WI38 (cell line): ENCODE measurements at regions not wholly inside any gene's neighbourhood (a gene's known extent, or its start where the extent isn't known, plus 50 kb on each side); places are given as distances from the start of the nearest gene placed in this dataset.
"Not testable (repeated sequence)": the region's sequence is repeated elsewhere in the genome, so short reads cannot be mapped to it uniquely, and the experiment has no call there.

Experiments
- H3K4me3 ChIP-seq: 2 replicates; pipeline ENCODE4 v1.5.1; 2011; ENCODE audit warnings: low read depth, mild to moderate bottlenecking, control low read depth, low read length
- CTCF ChIP-seq: IDR thresholded peaks from 2 replicates; pipeline ENCODE4 v1.5.1; 2012; ENCODE audit warnings: low read depth, mild to moderate bottlenecking, control low read depth, low read length

GRCh38 chr14:80047761-80048160, 163.5 kb downstream of the DIO2 start:
- TF ChIP-seq CTCF: no peak
- no peak overlapping the region for H3K4me3 ChIP-seq

- no peak for TF ChIP-seq CTCF
- no peak overlapping the region for H3K4me3 ChIP-seq
These were observed 174.0 kb downstream of the DIO2 start for GRCh38 chr14:80037349-80037748.

GRCh38 chr14:80024417-80024816, 186.9 kb downstream of the DIO2 start:
- no peak for TF ChIP-seq CTCF
- H3K4me3 ChIP-seq: no peak overlapping the region

GRCh38 chr14:80018476-80018875, 192.8 kb downstream of the DIO2 start:
- H3K4me3 ChIP-seq: not testable (repeated sequence)

GRCh38 chr14:80017795-80018194, 193.5 kb downstream of the DIO2 start:
- TF ChIP-seq CTCF: no peak
- H3K4me3 ChIP-seq: no peak overlapping the region

- H3K4me3 ChIP-seq: not testable (repeated sequence)
These were observed 201.1 kb downstream of the DIO2 start for GRCh38 chr14:80010245-80010644.

- TF ChIP-seq CTCF: no peak
- H3K4me3 ChIP-seq: no peak overlapping the region
These were observed 205.7 kb downstream of the DIO2 start for GRCh38 chr14:80005561-80005960.

- no peak for TF ChIP-seq CTCF
- no peak overlapping the region for H3K4me3 ChIP-seq
These were observed 206.4 kb downstream of the DIO2 start for GRCh38 chr14:80004871-80005270.

GRCh38 chr14:80003138-80003537, 208.2 kb downstream of the DIO2 start:
- no peak for TF ChIP-seq CTCF
- no peak overlapping the region for H3K4me3 ChIP-seq
